ENCODE measurements at regions not wholly inside any gene's neighbourhood (a gene's known extent, or its start where the extent isn't known, plus 50 kb on each side); places are given as distances from the start of the nearest gene placed in this dataset.

DNA sequence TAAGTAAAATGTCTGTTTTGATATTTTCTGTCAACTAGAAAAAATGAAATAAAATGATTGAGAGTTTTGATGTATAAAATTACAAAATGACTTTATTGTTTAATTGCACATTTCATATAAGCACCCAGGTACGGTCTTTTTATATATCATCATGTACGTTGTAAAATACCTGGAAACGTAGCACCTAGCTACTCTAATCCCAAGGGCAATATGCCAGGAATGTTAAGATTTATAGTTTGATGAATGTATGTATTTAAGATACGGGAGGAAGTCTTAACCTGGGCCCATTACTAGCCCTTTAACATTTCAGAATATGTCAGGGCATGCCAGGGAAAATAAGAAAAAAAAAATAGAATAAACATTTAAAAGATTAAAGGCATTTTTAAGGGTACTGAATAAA, 490.9 kb upstream of the NRSN1 start (continued):
- TF ChIP-seq ZNF333 (CRISPR knock-in tag; IDR thresholded peaks at IDR 0.05; ENCODE audit: borderline replicate concordance) (no peak), ATF1 (CRISPR knock-in tag; IDR thresholded peaks at IDR 0.05) (no peak), ZNF33A (CRISPR knock-in tag; IDR thresholded peaks at IDR 0.05; ENCODE audit: borderline replicate concordance) (no peak), ZNF512 (CRISPR knock-in tag; IDR thresholded peaks at IDR 0.05) (no peak)

GRCh38 chr6:23637296-23637695, 488.7 kb upstream of the NRSN1 start:
- Histone ChIP-seq H3K9ac (ENCODE audit: insufficient read depth, low read depth, low read length) (no peak overlapping the region), H3K4me3 (replicated peaks in 1 of 3; ENCODE audit: insufficient read depth in 1 of 3, low read depth in 2 of 3, low read length in 3 of 3) (no peak overlapping the region), H3K9me3 (ENCODE audit: low read length) (no peaks in the 10 kb centered on the region), H3K27me3 (ENCODE audit: control insufficient read depth in 1 of 2, insufficient read depth in 2 of 2, low read length in 2 of 2) (no peaks in the 10 kb centered on the region), H3K4me1 (ENCODE audit: insufficient read depth, low read length) (no peaks in the 10 kb centered on the region), H3K4me2 (ENCODE audit: low read depth, low read length) (no peak overlapping the region), H3K36me3 (replicated peaks in 1 of 2; ENCODE audit: control insufficient read depth in 1 of 2, insufficient read depth in 2 of 2, low read length in 2 of 2) (no peaks in the 10 kb centered on the region), H2AFZ (ENCODE audit: low read length) (no peak overlapping the region), H4K20me1 (ENCODE audit: insufficient read depth, low read length) (no peaks in the 10 kb centered on the region), H3K27ac (ENCODE audit: extremely low read length, insufficient read depth, low read length) (no peak overlapping the region), H3K79me2 (ENCODE audit: insufficient read depth, low read length) (no peaks in the 10 kb centered on the region)
- 60% methylated on average over 6 of the region's 6 CpGs for WGBS (ENCODE audit: low lambda C conversion rate)
- no peak for DNase-seq (ENCODE audit: low spot score)
- ChIA-PET CTCF (ENCODE audit: low intra/inter-chr PET ratio, low total read pairs) (no interaction called here), POLR2A (no interaction called here)
- ATAC-seq = no peak
- intact Hi-C loops (cut with micrococcal nuclease; ENCODE audit: unreplicated experiment) = no loop called here
- in situ Hi-C loops (cut with HindIII; ENCODE audit: extremely low pct_ligation_motif_present, low pct_unique_long_range_greater_than_20kb) = no loop called here
- FAIRE-seq = no peak
- BruUV-seq (replicated peaks) = no TSS peak
- TF ChIP-seq RBAK (CRISPR knock-in tag; IDR thresholded peaks at IDR 0.05) (no peak), GLI4 (CRISPR knock-in tag; IDR thresholded peaks at IDR 0.05; ENCODE audit: borderline replicate concordance) (no peak), HOXA5 (CRISPR knock-in tag; IDR thresholded peaks at IDR 0.05) (no peak), SRF (IDR thresholded peaks at IDR 0.05; ENCODE audit: low read depth, low read length) (no peak), ISX (CRISPR knock-in tag; conservative IDR thresholded peaks at IDR 0.05) (no peak), ZNF619 (CRISPR knock-in tag; IDR thresholded peaks at IDR 0.05) (no peak), MTA1 (CRISPR knock-in tag; IDR thresholded peaks at IDR 0.05; ENCODE audit: borderline replicate concordance) (no peak), FOXM1 (CRISPR knock-in tag; IDR thresholded peaks at IDR 0.05) (no peak), ZNF710 (CRISPR knock-in tag; IDR thresholded peaks at IDR 0.05; ENCODE audit: borderline replicate concordance) (no peak), SNAPC2 (CRISPR knock-in tag; IDR thresholded peaks at IDR 0.05) (no peak), AFF4 (CRISPR knock-in tag; IDR thresholded peaks at IDR 0.05) (no peak), ELF4 (CRISPR knock-in tag; IDR thresholded peaks at IDR 0.05; ENCODE audit: borderline replicate concordance) (no peak), ZNF747 (CRISPR knock-in tag; IDR thresholded peaks at IDR 0.05; ENCODE audit: borderline replicate concordance) (no peak), TBP (CRISPR knock-in tag; IDR thresholded peaks at IDR 0.05) (no peak), NR2F2 (IDR thresholded peaks at IDR 0.05; ENCODE audit: borderline replicate concordance, low read depth) (no peak)

Data from HepG2 (cell line).